Neural cell (in vitro differentiated cells): ENCODE measurements at regions not wholly inside any gene's neighbourhood (a gene's known extent, or its start where the extent isn't known, plus 50 kb on each side); places are given as distances from the start of the nearest gene placed in this dataset.

ENCODE experiments used
- H2AFZ ChIP-seq: fragments of 200-600, 300-800 bp; sonication (generic), shearing (Covaris generic); 2 replicates; pipeline ENCODE4 v1.6.0; 2014; ENCODE audit warnings: low read depth, mild to moderate bottlenecking, antibody characterized with exemption, low read length, moderate library complexity
- H3F3A ChIP-seq: fragments of 200-600 bp; shearing (Covaris generic); 2 replicates; pipeline ENCODE4 v1.6.1; 2016; ENCODE audit warnings: mild to moderate bottlenecking, moderate library complexity, mixed read lengths, antibody characterized with exemption, low read length; ENCODE audit not compliant: insufficient read depth, poor library complexity, severe bottlenecking
- H3K27ac ChIP-seq: fragments of 200-600, 300-800 bp; sonication (generic), shearing (Covaris generic); 2 replicates; pipeline ENCODE4 v1.5.1; 2014; ENCODE audit warnings: mild to moderate bottlenecking, low read length, moderate library complexity
- H3K27me3 ChIP-seq: fragments of 300-800, 200-600 bp; sonication (generic), shearing (Covaris generic); 2 replicates; pipeline ENCODE4 v1.6.0; 2014; ENCODE audit warnings: mild to moderate bottlenecking, low read depth, low read length, moderate library complexity; ENCODE audit not compliant: insufficient read depth
- H3K36me3 ChIP-seq: fragments of 300-800, 200-600 bp; sonication (generic), shearing (Covaris generic); 2 replicates; pipeline ENCODE4 v1.5.1; 2014; ENCODE audit warnings: mild to moderate bottlenecking, antibody characterized with exemption, low read length, moderate library complexity; ENCODE audit not compliant: insufficient read depth
- H3K4me2 ChIP-seq: fragments of 300-800, 200-600 bp; sonication (generic), shearing (Covaris generic); 2 replicates; pipeline ENCODE4 v1.6.0; 2014; ENCODE audit warnings: mild to moderate bottlenecking, low read length
- H3K4me3 ChIP-seq: fragments of 300-800, 200-600 bp; sonication (generic), shearing (Covaris generic); 2 replicates; pipeline ENCODE4 v1.5.1; 2014; ENCODE audit warnings: mild to moderate bottlenecking, low read length, moderate library complexity
- H3K79me2 ChIP-seq: fragments of 200-600 bp; shearing (Covaris generic); replicated peaks from 2 replicates; pipeline ENCODE4 v1.6.0; 2014; ENCODE audit warnings: mild to moderate bottlenecking, low read length, moderate library complexity; ENCODE audit not compliant: insufficient read depth
- H3K9ac ChIP-seq: fragments of 300-800, 200-600 bp; sonication (generic), shearing (Covaris generic); 2 replicates; pipeline ENCODE4 v1.6.1; 2016; ENCODE audit warnings: mild to moderate bottlenecking, low read length, mixed read lengths
- H3K9me2 ChIP-seq: fragments of 200-600 bp; shearing (Covaris generic); 2 replicates; pipeline ENCODE4 v1.6.1; 2016; ENCODE audit warnings: mild to moderate bottlenecking, low read length, mixed read lengths; ENCODE audit not compliant: insufficient read depth
- H3K9me3 ChIP-seq: fragments of 200-600, 300-800 bp; sonication (generic), shearing (Covaris generic); 2 replicates; pipeline ENCODE4 v1.6.1; 2016; ENCODE audit warnings: mild to moderate bottlenecking, mixed run types, low read length, moderate library complexity, mixed read lengths
- H4K20me1 ChIP-seq: fragments of 200-600 bp; shearing (Covaris generic); 2 replicates; pipeline ENCODE4 v1.6.1; 2016; ENCODE audit warnings: mild to moderate bottlenecking, mixed run types; ENCODE audit not compliant: insufficient read depth
- CTCF ChIP-seq: fragments of 450-650 bp; IDR thresholded peaks from 2 replicates; pipeline ENCODE4 v1.5.1; 2014; ENCODE audit warnings: antibody characterized with exemption, mild to moderate bottlenecking, moderate library complexity; ENCODE audit not compliant: poor library complexity, severe bottlenecking
- EP300 ChIP-seq: fragments of 450-650 bp; conservative IDR thresholded peaks from 2 replicates; pipeline ENCODE4 v1.6.1; 2014; ENCODE audit warnings: antibody characterized with exemption, mild to moderate bottlenecking, moderate library complexity; ENCODE audit not compliant: poor library complexity, severe bottlenecking
- EZH2 ChIP-seq: fragments of 200-600, 300-800 bp; shearing (Covaris generic), sonication (generic); IDR thresholded peaks from 2 replicates; pipeline ENCODE4 v1.6.1; 2014; ENCODE audit warnings: antibody characterized with exemption, low read length, borderline replicate concordance, mild to moderate bottlenecking; ENCODE audit not compliant: insufficient read depth, poor library complexity, severe bottlenecking
- MXI1 ChIP-seq: fragments of 450-650 bp; conservative IDR thresholded peaks from 2 replicates; pipeline ENCODE4 v1.6.1; 2014; ENCODE audit warnings: antibody characterized with exemption, mild to moderate bottlenecking; ENCODE audit not compliant: poor library complexity, severe bottlenecking
- POLR2AphosphoS5 ChIP-seq: IDR thresholded peaks from 2 replicates; pipeline ENCODE4 v1.6.1; 2012
- RAD21 ChIP-seq: fragments of 450-650 bp; conservative IDR thresholded peaks from 2 replicates; pipeline ENCODE4 v1.6.1; 2014; ENCODE audit warnings: antibody characterized with exemption, mild to moderate bottlenecking, moderate library complexity
- REST ChIP-seq: IDR thresholded peaks from 2 replicates; pipeline ENCODE4 v1.6.1; 2012; ENCODE audit warnings: borderline replicate concordance
- SMC3 ChIP-seq: fragments of 450-650 bp; conservative IDR thresholded peaks from 2 replicates; pipeline ENCODE4 v1.6.1; 2014; ENCODE audit warnings: antibody characterized with exemption, mild to moderate bottlenecking, moderate library complexity; ENCODE audit not compliant: poor library complexity
- TAF1 ChIP-seq: IDR thresholded peaks from 2 replicates; pipeline ENCODE4 v1.6.1; 2012; ENCODE audit warnings: low read depth

GRCh38 chr16:77555791-77556190 lies 121.0 kb upstream of the ADAMTS18 start:
- H3K27ac ChIP-seq, result no peak overlapping the region
- no peaks in the 10 kb centered on the region for H3K9me3 ChIP-seq
- H3K4me2 ChIP-seq, result no peak overlapping the region
- H3K36me3 ChIP-seq, result no peaks in the 10 kb centered on the region
- no peaks in the 10 kb centered on the region for H4K20me1 ChIP-seq
- no peak overlapping the region for H3K4me3 ChIP-seq
- H3F3A ChIP-seq, result no peaks in the 10 kb centered on the region
- no peak overlapping the region for H2AFZ ChIP-seq
- no peak overlapping the region for H3K9ac ChIP-seq
- H3K79me2 ChIP-seq, result no peaks in the 10 kb centered on the region
- no peaks in the 10 kb centered on the region for H3K27me3 ChIP-seq
- TF ChIP-seq EP300 (no peak), EZH2 (no peak), MXI1 (no peak), SMC3 (no peak), TAF1 (no peak), REST (no peak), RAD21 (no peak)
- H3K9me2 ChIP-seq, result no peaks in the 10 kb centered on the region

- H2AFZ ChIP-seq, result no peak overlapping the region
- no peaks in the 10 kb centered on the region for H3K79me2 ChIP-seq
- TF ChIP-seq CTCF (no peak), EZH2 (no peak), POLR2AphosphoS5 (no peak), TAF1 (no peak), REST (no peak), SMC3 (no peak), RAD21 (no peak), EP300 (no peak)
- no peaks in the 10 kb centered on the region for H4K20me1 ChIP-seq
- no peak overlapping the region for H3K4me2 ChIP-seq
- H3K27me3 ChIP-seq, result no peaks in the 10 kb centered on the region
- no peaks in the 10 kb centered on the region for H3K9me3 ChIP-seq
- no peaks in the 10 kb centered on the region for H3K9me2 ChIP-seq
- H3K27ac ChIP-seq, result no peak overlapping the region
- no peaks in the 10 kb centered on the region for H3F3A ChIP-seq
- no peaks in the 10 kb centered on the region for H3K36me3 ChIP-seq
- no peak overlapping the region for H3K9ac ChIP-seq
- H3K4me3 ChIP-seq, result no peak overlapping the region
Measured at GRCh38 chr16:77556201-77556873, 121.5 kb upstream of the ADAMTS18 start.
